Fibroblast of skin of left biceps (primary cell): ENCODE measurements at regions not wholly inside any gene's neighbourhood (a gene's known extent, or its start where the extent isn't known, plus 50 kb on each side); places are given as distances from the start of the nearest gene placed in this dataset.
"Not testable (repeated sequence)": the region's sequence is repeated elsewhere in the genome, so short reads cannot be mapped to it uniquely, and the experiment has no call there.

Experiments
- DNase-seq, 2 experiments: peaks; one replicate each; pipeline ENCODE4 v3.0.0-alpha.2; 2013; ENCODE audit warnings: low read depth in 2 of 2

DNA sequence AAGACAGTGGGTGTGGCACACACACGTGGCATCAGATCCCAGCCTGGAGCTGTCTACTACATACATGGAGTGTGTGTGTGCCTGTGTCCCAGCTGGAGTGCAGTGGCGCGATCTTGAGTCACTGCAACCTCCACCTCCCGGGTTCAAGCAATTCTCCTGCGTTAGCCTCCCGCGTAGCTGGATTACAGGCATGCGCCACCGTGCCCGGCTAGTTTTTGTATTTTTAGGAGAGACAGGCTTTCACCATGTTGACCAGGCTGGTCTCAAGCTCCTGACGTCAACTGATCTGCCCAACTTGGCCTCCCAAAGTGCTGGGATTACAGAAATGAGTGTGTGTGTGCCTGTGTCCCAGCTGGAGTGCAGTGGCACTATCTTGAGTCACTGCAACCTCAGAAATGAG lies 108.8 kb downstream of the IL12A start:
- no peak for DNase-seq

DNA sequence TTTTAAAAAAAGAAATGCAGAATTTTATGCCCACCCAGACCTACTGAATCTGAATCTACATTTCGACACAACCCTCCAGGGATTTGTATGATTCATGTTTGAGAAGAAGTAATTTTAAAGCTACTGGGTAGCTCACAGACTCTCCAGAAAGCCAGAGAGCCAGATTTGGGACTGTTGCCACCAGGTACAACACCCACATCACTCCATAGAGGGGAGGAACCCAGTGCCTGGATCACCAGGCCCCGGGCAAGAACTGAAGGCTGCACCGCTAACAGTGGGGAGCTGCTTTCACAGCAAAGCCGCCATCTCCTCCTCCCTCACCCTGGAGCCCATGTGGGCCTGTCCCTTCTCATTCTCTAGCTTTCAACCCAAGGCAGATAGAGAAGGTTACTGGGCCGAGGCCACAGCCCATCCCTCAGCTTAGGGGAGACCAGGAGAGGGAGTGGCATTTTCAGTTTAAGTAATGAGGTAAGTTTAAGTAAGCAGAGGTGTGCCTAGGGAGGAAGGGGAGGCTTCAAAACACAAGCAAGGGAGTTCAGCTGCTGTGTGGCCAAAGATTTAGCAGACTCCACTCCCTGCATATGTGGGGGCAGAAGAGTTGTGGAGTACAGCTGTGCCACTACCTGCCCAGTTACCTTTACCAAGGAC lies 109.8 kb downstream of the IL12A start:
- peak in 1 of 2 experiments; percentile 8 for DNase-seq

DNA sequence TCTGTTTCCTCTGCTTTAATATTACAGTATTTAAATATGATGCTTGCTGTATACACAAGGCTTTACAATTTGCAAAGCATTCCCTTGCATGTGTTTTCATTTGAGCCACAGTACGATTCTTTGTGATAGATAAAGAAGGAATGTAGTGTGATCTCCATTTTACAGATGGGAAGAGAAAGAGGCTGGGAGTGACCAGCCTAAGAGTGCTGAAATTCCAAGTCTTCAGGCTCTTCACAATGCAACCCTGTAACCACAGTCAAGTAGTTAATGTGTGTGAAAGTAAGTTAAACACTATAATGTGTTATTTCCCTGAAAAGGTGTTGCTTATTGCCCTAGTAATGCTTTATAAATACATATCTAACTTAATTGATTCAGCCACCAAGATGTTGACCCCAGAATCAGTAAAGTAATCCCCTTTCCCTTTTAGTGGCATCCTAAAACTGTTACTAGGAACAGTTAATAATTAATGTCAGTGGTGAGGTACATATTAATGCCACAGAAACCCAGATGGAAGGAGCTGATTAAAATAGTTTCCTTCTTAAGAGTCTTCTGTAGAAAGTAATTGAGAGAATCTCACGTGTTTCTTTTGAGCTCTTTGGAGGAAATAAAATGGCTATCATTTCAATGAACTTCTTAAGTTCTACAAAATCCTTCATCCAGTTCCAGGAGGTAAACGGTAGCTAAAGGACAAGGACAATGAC lies 110.4 kb downstream of the IL12A start:
- DNase-seq = no peak

GRCh38 chr3:160099834-160100233 lies 111.2 kb downstream of the IL12A start:
- no peak for DNase-seq

GRCh38 chr3:160100610-160101009 lies 112.0 kb downstream of the IL12A start:
- no peak for DNase-seq

DNA sequence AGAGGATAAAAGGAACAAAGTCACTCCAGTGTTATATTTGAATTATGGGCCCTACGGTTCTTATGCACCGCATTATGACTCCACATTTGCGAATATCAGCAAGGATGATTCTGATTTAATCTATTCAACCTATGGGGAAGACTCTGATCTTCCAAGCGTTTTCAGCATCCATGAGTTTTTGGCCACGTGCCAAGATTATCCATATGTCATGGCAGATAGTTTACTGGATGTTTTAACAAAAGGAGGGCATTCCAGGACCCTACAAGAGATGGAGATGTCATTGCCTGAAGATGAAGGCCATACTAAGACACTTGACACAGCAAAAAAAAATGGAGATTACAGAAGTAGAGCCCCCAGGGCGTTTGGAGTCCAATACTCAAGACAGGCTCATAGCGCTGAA lies 113.4 kb downstream of the IL12A start:
- not testable (repeated sequence) for DNase-seq

DNA sequence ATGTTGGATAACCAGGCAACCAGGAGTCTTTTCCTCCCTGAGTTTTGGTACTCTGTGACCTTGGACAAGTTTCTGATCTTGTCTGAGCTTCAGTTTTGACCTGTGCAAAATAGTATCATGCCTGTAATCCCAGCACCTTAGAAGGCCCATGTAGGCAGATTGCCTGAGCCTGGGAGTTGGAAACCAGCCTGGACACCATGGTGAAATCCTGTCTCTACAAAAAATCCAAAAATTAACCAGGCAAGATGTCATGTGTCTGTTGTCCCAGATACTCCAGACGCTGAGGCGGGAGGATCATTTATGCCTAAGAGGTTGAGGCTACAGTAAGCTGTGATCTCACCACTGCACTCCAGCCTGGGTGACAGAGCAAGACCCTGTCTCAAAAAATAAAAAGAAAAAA lies 114.8 kb downstream of the IL12A start:
- no peak for DNase-seq

DNA sequence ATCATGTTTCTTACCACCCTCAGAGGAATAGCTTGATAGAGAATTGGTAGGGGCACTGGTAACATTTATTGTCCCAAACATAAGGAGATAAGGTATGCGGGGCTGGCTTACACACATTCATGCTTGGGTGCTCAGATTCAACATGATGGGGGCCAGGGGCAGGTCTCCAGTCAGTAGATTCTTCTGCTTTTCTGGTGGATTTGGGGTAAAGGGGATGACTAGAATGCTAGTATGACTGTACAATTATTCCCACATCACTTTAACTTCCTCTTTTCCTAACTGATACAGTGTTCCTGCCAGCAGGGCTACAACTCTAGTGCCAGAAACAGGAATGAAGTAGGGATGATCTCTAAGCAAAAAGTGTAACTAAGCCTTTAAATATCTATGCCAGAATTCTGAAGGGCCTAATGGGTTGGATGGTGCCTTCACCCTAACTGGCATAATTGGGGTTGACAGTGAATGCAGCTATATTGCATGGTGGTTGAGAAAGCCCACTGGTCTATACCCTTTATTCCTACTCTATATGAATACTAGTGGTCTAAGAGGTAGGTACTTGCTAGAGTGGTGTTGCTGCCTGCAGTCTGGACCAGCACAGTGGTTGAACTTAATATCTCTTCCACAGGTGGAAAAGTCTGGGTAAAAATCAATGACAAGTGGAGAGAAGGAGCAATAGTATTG lies 117.4 kb downstream of the IL12A start:
- DNase-seq = no peak

DNA sequence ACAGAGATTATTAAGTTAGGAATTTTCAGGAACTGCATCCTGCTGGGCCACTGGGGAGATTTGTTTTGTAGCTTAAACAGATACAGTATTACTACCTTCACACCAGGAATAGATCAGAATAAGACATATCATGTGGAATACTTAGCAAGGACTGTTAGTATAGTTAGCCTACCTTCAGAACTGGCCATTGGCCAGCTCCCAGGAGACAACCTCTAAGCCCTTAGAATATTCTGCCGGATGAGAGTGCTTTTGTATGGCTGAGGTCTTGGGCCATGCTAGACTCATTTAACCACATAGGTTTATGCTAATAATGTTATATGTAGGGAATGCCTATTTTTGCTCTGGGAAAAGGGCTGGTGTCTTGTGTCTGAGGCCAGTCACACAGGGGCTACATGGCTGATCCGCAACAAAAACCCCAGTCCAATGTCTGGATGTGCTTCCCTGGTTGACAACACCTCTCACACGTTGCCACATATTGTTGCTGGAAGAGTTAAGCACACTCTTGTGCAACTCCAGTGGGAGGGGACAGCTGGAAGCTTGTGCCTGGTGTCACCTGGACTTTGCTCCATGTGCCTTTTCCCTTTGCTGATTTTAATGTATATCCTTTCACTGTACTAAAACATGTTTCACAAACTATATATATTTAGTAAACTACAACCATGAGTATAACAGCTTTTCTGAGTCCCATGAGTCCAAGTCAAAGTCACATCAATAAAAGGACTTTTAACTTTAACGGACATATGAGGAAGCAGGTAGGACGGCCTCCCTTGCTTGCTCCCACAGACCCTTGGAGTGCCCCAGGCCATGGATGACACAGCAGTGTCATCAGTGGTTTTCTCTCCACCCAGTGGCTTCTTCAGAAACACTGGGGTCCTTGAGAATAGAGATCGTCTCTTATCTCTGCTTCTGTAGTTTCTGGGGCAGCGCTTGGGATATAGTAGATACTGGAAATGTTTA lies 118.0 kb upstream of the C3orf80 start:
- no peak for DNase-seq

- no peak for DNase-seq
Measured at GRCh38 chr3:160108362-160108761, 116.9 kb upstream of the C3orf80 start.

- no peak for DNase-seq
Measured at GRCh38 chr3:160112481-160112880, 112.7 kb upstream of the C3orf80 start.

GRCh38 chr3:160112996-160113395 lies 112.2 kb upstream of the C3orf80 start:
- no peak for DNase-seq

DNA sequence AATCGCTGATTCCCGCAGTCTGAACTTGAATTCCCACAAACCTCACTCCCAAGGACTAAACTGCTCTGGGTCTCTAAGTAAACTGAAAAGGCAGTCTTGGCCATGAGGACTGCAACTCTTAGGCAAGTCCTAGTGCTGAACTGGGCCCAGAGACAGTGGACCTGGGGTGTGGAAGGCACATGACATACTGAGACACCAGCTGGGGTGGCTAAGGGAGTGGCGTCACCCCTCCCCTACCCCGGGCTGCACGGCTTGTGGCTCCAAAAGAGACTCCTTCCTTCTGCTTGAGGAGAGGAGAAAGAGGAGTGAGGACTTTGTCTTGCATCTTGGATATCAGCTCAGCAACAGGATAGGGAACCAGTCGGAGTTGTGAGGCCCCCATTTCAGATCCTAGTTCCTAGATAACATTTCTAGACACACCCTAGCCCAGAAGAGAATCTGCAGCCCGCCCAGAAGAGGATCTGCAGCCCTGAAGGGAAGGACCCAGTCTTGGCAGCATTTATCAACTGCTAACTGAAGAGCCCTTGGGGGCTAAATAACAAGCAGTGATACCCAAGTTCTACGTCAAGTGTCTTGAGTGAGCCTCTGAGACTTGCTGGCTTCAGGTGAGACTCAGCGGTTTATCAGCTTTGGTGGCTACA lies 110.7 kb upstream of the C3orf80 start:
- no peak for DNase-seq

GRCh38 chr3:160115387-160115786 lies 109.8 kb upstream of the C3orf80 start:
- no peak for DNase-seq

- DNase-seq = no peak
Measured at GRCh38 chr3:160124224-160124623, 101.0 kb upstream of the C3orf80 start.

DNA sequence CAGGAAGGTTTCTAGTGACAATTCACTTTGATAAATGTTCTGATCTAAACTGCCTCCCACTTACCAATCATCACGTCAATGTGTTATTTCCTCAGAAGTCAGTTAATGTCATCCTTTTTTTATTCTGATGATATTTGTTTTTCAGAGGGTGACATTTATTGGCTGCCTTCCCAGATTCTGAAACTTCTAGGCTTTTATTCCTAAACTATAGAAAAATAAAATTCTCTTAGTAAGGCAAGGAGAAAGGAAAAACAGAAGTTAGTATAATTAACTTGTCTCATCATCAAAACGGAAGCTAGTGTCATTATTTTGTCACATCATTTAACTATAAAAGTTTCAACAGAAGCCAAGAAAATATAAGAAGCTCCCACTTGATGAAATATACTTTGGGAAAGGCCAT lies 100.0 kb upstream of the C3orf80 start:
- no peak for DNase-seq

GRCh38 chr3:160126051-160126450 lies 99.2 kb upstream of the C3orf80 start:
- DNase-seq = no peak

DNA sequence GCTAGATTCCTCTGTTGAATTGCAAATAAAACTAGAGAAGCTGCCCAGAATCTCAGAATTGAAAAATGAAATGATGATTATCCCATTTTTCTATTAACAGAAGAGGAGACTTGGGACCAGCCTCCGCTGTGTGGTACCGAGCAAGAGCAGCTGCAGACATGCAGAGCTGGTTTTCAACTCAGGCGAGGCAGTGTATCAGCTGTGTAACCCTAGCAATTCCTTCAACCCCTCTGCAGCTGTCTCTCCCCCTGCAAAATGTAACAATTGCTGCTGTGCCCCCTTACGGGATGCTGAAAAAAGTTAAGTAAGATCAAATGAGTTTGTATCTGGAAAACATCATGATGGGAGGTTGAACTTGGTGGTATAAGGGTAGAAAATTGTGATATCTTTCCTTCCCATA lies 98.5 kb upstream of the C3orf80 start:
- no peak for DNase-seq

- DNase-seq = no peak
Measured at GRCh38 chr3:160127308-160127707, 97.9 kb upstream of the C3orf80 start.

DNA sequence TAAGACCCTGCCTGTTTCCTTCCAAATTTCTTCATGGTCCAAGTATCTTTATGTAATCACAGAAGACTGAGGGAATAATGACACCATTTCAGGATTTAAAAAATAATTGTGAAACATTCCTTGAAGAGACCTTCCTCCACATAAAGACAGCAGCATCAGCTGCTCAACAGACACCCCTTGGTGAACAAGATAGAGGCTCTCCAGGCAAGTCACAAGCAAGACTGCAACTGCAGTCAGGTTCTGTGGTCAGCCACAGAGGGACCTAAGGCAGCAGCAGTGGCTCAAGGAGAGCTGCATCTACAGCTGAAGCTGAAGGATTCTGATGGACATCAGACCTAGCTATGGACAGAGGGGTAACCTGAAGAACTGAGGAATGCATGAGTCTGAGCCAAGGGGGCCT lies 97.2 kb upstream of the C3orf80 start:
- no peak for DNase-seq

DNA sequence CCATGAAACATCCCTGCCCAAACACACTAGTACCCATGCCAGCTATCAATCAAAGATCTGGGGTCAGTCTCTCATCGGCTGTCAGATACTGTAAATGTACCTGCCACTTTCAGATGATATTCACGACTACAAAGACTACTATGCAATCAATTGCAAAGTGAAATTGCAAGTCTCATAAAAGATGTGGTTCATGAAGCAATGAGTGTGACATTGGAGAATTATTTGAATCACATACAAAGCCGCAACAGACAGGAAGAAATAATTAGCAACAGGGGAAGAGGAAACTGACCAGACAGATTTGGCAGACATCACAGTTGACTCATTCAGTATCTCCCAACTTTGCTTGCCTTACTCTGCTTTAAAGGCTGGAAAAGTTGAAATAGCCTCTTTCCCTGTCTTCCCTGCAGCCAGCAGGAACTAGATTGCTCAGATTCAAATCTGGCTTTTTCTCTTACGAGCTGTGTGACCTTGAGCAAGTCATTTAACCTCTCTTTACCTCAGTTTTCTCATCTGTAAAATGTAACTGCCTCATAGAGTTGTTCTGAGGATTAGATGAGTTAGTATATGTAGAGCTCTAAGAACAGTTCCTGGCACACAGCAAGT lies 95.7 kb upstream of the C3orf80 start:
- DNase-seq = peak; percentile 97
